Right hindlimb (tissue), 1 donor: ENCODE measurements at regions not wholly inside any gene's neighbourhood (a gene's known extent, or its start where the extent isn't known, plus 50 kb on each side); places are given as distances from the start of the nearest gene placed in this dataset.

Experiments
- DNase-seq: peaks from one replicate; pipeline ENCODE4 v3.0.0-alpha.2; 2018

DNA sequence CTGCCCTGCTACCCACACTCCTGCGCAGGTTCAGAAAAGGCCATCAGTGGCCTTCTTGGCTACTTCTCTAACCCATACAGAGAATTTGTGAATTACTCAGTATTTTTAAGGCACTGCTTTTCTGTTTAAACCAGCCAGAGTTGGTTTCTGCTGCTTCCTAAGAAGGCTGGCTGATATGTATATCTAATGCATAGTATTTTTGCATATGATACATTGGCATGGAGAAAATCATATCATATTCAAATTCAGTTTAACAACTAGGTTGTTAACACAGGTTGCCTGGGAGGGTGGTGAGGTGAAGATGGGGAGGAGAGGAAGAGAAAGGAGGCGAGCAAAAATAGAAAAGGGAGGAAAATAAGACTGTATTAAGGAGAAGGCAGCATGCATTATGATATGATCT lies 132.8 kb upstream of the ADPGK start:
- no peak for DNase-seq

GRCh38 chr15:72915843-72916242 lies 132.3 kb upstream of the ADPGK start:
- DNase-seq = no peak

GRCh38 chr15:72912996-72913395 lies 129.4 kb upstream of the ADPGK start:
- no peak for DNase-seq

- DNase-seq = no peak
Observed at GRCh38 chr15:72912121-72912520, 128.6 kb upstream of the ADPGK start.

DNA sequence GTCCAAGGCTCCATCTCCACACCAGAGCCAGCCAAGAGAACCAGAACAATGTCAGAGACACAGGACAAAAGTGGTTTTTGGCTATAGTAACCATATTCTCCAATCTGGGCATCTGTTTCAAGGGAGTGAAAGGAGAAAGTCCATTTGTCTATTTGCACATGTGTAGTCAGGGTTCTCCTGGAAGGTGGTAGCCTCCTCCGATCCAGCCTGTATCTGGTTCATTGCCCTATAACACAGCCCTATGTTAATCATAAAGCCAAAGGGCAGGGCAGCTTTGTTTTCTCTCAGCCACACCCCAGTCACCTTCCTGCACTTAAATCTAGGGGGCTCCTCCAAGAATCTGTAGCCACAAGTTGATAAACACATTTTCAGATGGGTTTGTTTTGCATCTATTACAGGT lies 128.1 kb upstream of the ADPGK start:
- DNase-seq = no peak

DNA sequence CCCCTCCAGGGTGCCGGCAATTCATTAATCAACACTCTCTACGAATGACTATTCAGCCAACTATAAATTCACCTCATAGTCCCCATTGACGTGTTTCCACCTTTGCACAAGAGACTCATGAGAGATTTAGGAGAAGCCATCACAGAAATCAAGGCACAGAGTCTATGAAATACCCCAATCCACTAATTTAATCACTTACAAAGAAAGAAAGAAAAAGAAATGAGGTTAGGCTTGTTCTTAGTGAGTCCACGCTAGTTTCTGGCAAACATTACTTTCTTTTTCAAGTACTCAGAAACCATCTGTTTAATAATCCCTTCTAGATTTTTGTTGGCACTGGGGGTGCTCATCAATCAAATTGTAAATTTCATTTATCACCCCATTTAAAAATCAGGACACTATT lies 125.2 kb upstream of the ADPGK start:
- DNase-seq = no peak

DNA sequence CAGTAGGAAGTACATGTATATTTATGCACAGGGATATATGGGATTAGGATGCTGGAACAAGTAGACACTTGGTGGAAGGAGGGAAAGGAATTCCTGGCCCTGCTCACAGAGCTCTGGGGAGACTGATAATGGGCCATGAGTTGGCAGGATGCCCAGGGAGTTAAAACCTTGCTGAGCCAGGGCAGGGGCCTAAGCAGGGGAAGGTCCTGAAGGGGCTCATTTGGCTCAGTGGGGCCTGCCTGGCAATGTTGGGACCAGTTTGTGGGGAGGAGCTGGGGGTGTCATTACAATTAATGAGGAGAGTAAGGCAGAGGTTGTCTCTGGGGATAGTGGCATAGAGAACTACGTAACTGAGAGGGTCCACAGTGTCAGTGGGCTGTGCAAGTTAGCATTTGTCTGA lies 124.2 kb upstream of the ADPGK start:
- peak; percentile 55 for DNase-seq

DNA sequence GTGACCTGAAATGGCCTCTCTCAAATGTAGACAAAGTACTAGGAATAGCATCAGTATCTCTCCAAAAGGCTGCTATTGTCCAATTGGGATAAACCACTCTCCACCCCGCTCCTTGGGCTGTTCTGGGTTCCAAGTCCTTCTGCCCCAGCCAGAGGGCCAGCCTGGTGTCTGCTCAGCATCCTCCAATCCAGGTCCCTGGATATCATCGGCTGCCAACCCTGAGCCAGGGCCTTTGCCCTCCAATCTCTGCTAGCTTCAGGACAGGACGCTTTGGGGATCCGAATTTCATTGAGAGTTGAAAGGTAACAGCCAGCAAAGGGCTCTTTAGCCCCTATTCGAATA lies 119.3 kb upstream of the ADPGK start:
- no peak for DNase-seq

DNA sequence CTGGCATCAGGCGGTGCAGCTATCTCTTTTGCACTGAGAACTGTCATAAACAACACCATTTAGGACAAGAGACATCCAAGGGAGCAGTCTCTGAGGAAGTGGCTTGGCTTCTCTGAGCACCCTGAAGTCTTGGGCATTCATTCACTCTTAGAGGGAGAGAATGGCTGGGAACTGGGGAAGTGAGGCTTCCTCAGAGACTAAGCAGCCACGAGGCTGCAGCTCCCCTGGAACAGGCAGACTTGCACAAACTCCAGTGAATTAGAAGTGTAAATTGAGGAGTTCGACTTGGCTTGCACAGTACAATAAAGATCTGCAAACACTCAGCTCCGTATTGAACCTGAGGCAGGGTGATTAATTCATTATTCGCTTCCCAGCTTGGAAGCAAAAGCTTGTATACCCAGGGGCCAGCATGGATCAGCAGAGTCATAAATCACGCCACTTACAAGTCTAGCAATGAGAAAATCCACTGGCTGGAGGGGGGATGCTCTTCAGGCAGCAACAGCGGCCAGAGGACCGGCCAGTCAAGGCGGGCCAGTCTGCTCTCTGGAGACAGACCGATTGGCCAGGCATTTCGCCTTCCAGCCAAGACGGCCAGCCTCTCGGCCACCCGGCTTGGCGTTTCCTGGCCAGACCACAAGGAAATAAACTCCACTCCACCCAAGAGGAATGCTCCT lies 118.8 kb upstream of the ADPGK start:
- peak; percentile 86 for DNase-seq

DNA sequence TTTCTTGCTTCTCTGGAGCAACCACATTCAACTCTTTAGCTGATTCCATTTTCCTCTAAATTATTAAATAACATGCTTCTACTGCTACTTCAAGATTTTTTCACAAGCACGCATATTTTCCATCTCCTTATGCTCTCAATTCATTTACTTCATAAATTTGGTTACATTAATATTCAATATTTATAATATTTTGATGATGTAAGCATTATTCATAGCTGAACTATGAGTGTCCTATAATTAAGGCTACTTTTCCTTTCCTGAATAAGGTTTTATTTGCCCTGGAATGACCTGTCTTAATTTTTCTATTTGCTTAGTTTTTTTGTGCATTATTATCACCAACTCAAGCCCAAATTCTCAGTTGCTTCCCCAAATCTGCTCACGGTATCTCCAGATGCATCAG lies 109.4 kb upstream of the ADPGK start:
- DNase-seq = no peak

- no peak for DNase-seq
Observed at GRCh38 chr15:72890043-72890442, 106.5 kb upstream of the ADPGK start.

GRCh38 chr15:72889545-72889944 lies 106.0 kb upstream of the ADPGK start:
- DNase-seq = no peak

DNA sequence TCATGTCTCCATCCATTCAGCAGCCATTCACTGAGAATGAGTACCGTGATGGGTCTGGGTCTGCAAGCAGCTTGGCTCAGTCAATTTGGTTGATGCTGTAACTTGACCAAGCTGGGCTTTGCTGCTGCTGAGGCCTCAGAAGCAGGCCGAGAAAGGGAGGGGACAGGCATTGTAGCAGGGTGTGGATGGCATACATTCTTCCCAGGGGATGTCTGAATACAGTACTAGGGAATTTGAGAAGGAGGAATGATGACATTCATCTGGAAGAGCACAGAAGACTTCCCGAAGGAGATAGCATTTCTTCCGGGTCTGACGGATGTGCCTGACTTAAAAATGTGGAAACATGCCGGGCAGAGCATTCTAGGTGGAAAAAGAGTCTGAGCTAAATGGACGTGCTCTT lies 105.3 kb upstream of the ADPGK start:
- no peak for DNase-seq

DNA sequence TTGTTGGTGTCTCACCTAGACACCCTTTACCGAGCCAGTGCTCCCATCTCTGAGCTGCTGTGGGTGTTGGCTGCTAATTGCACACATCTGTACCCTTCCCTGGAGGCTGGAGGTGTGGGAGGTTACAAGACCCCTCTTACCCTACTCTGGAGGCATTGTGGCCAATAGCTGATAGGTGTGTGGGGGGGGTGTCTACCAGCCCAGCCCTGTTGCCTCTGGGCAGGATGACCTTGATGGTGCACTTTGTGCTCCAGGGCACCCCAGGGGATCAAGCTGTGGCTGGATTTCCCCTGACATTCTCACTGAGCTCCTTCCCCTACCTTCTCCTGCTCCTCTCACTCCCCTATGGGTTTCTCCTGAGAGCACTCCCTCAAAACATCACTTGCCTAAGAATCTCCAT lies 104.7 kb upstream of the ADPGK start:
- DNase-seq = no peak

GRCh38 chr15:72887376-72887775 lies 103.8 kb upstream of the ADPGK start:
- DNase-seq = no peak

- DNase-seq = no peak
Observed at GRCh38 chr15:72884311-72884710, 100.8 kb upstream of the ADPGK start.

DNA sequence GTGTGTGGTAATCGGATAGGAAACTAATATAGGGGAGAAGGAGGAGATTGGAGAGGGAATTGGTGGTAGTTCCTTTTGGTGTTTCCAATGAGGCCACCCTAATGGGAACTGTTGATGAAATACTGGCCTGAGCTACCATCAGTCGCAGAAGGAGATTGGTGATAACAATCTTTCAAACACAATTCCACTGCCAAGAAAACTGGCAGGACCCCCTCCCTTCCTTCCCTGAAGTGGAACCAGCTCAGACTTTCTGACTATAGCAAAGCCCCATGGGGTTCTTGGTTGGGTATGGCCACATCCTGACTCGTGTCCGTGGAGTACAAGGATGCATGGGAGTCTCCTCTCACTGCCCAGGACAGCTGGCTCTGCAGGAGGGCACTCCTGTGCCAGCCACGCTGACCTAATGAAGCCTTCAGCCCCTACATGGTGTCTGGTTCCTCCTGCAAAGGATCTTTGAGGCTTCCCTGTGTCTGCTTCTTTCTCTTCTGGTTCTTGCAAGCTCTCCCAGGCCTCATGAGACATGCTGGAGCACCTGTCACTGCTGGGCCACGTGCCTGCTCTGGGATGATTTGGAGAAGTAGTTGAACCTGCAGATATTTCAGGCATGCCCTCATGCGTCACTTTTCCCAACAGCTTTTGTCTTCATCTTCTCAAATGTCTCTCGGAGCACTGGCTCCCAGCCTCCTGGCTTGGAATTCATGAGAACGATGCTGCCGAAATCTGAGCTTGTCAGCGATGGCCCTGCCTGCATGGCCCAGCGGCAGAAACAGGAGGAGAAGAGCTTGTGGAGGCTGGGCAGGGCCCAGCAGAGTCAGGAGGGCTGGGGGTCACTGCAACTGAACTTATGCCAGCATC lies 90.0 kb upstream of the ADPGK start:
- peak; percentile 81 for DNase-seq

GRCh38 chr15:72872066-72872845 lies 88.7 kb upstream of the ADPGK start:
- no peak for DNase-seq

GRCh38 chr15:72866866-72867616 lies 83.5 kb upstream of the ADPGK start:
- DNase-seq = no peak

DNA sequence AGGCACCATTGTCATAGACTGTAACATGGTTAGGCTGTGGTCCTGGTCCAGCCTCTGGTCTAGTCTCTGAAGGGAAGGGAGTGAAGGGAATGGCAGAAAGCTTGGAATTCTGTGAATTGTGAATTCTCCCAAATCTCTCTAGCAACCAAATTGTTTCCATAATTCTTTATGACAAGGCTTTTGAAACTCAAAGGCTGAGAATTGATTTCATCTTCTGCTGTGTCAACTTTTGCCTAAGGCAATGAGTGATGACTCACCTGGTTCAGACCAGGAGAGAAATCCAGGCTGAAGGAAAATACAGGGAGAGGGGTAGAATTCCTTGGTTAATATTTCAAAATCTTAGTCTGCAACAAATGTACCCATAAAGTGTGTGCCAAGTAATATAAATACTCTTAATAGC lies 82.6 kb upstream of the ADPGK start:
- DNase-seq = no peak

- no peak for DNase-seq
Observed at GRCh38 chr15:72865486-72865885, 81.9 kb upstream of the ADPGK start.

DNA sequence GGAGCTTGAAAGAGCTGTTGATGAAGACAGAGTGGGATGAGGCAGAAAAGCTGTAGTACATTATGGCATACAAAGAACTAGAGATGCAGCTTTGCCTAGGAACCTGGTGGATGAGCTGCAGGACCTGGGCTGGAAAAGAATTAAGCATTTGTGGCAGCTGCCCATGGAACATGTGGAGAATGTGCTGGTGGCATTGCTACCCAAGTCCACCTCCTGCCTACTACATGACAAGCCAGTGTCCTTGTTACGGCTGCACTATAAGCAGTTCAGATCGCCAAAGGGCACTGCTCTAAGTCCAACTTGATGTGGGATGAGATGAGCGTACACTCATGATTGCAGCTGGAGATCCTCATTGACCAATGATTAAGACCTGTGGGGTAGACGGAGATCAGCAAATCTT lies 81.1 kb upstream of the ADPGK start:
- DNase-seq = no peak

- DNase-seq = no peak
Observed at GRCh38 chr15:72861354-72861910, 77.9 kb upstream of the ADPGK start.
